HCT116 (cell line): ENCODE measurements at regions not wholly inside any gene's neighbourhood (a gene's known extent, or its start where the extent isn't known, plus 50 kb on each side); places are given as distances from the start of the nearest gene placed in this dataset.

Experiments used
- ATAC-seq: fragments of 200-7000 bp; cut with Tn5 transposase; 2 replicates; pipeline ENCODE4 v1.9.1; 2020; ENCODE audit warnings: mild to moderate bottlenecking, moderate library complexity
- BruUV-seq: library from RNA; stranded (reverse); fragments of 400-500 nt; replicated peaks from 2 replicates; lab custom pipeline; 2021; lab: Mats Ljungman, UMichigan
- CTCF ChIA-PET: fragments of 300-600 bp; sonication (Branson Sonifier 250); formaldehyde crosslinking; loops from one replicate; lab custom pipeline; 2021; ENCODE audit warnings: antibody characterized with exemption; lab: Charles Lee
- POLR2A ChIA-PET: fragments of 300-600, 350-600 bp; sonication (Branson Sonifier 250); formaldehyde crosslinking; loops from one replicate; lab custom pipeline; 2021; ENCODE audit warnings: antibody characterized with exemption; lab: Charles Lee
- RAD21 ChIA-PET, 2 experiments: fragments of 300-600 bp; sonication (Branson Sonifier 250); formaldehyde crosslinking; loops; one replicate each; lab custom pipeline; 2023; ENCODE audit warnings: low total read pairs in 2 of 2; ENCODE audit not compliant: uncharacterized antibody in 2 of 2, unreplicated experiment in 2 of 2, low non-redundant PET in 1 of 2; lab: Charles Lee
- DNase-seq: peaks from one replicate; pipeline ENCODE4 v3.0.0-alpha.2; 2010; ENCODE audit warnings: low read depth, low spot score
- H2AFZ ChIP-seq: fragments of 200-600 bp; shearing (Covaris generic), sonication (generic); 2 replicates; pipeline ENCODE4 v1.6.1; 2017; ENCODE audit warnings: low read depth, mixed run types, mixed read lengths, antibody characterized with exemption, low read length; ENCODE audit not compliant: poor library complexity, severe bottlenecking
- H3K27ac ChIP-seq: 2 replicates; pipeline ENCODE4 v1.5.1; 2012; ENCODE audit warnings: low read depth, low read length
- H3K27me3 ChIP-seq: fragments of 200-600 bp; sonication (generic); 2 replicates; pipeline ENCODE4 v1.6.1; 2016; ENCODE audit warnings: mixed run types, low read length, mixed read lengths; ENCODE audit not compliant: insufficient read depth
- H3K36me3 ChIP-seq, 2 experiments: fragments of 200-500 bp in 1 of 2; fragments of 200-600 bp in 1 of 2; sonication (Bioruptor generic) in 1 of 2; sonication (generic) in 1 of 2; 2 replicates each; pipeline versions ENCODE4 v1.5.1 to v1.6.1; 2014 to 2016; ENCODE audit warnings: low read length in 2 of 2, inconsistent platforms in 1 of 2, mixed read lengths in 1 of 2, mixed run types in 1 of 2; ENCODE audit not compliant: insufficient read depth in 2 of 2, control insufficient read depth in 1 of 2
- H3K4me1 ChIP-seq, 2 experiments: fragments of 200-600 bp in 1 of 2; sonication (generic) in 1 of 2; 2 replicates each; pipeline versions ENCODE4 v1.5.1 to v1.6.1; 2012 to 2017; ENCODE audit warnings: low read length in 2 of 2, inconsistent platforms in 1 of 2, mild to moderate bottlenecking in 1 of 2, mixed read lengths in 1 of 2, mixed run types in 1 of 2, moderate library complexity in 1 of 2; ENCODE audit not compliant: insufficient read depth in 2 of 2, control insufficient read depth in 1 of 2
- H3K4me2 ChIP-seq: fragments of 200-600 bp; sonication (generic); 2 replicates; pipeline ENCODE4 v1.6.1; 2017; ENCODE audit warnings: mixed run types, low read length, mixed read lengths
- H3K4me3 ChIP-seq, 2 experiments: fragments of 200-600 bp in 1 of 2; sonication (generic) in 1 of 2; replicated peaks in 1 of 2; 2 replicates each; pipeline ENCODE4 v1.5.1; 2011 to 2016; ENCODE audit warnings: low read length in 2 of 2, control low read depth in 1 of 2, low read depth in 1 of 2, mild to moderate bottlenecking in 1 of 2, mixed read lengths in 1 of 2, mixed run types in 1 of 2
- H3K79me2 ChIP-seq: fragments of 200-600 bp; sonication (generic); 2 replicates; pipeline ENCODE4 v1.6.1; 2017; ENCODE audit warnings: mild to moderate bottlenecking, mixed run types, low read length, moderate library complexity, mixed read lengths; ENCODE audit not compliant: insufficient read depth
- H3K9ac ChIP-seq: fragments of 200-600 bp; sonication (generic); 2 replicates; pipeline ENCODE4 v1.6.1; 2016; ENCODE audit warnings: low read length, mixed read lengths
- H3K9me2 ChIP-seq: fragments of 200-600 bp; sonication (generic), shearing (Covaris generic); 2 replicates; pipeline ENCODE4 v1.6.1; 2017; ENCODE audit warnings: mixed run types, mild to moderate bottlenecking, moderate library complexity; ENCODE audit not compliant: insufficient read depth
- H3K9me3 ChIP-seq, 2 experiments: fragments of 200-500 bp in 1 of 2; fragments of 200-600 bp in 1 of 2; sonication (Bioruptor generic) in 1 of 2; sonication (generic) in 1 of 2; 2 replicates each; pipeline ENCODE4 v1.6.1; 2014 to 2017; ENCODE audit warnings: low read length in 2 of 2, mixed read lengths in 2 of 2, inconsistent platforms in 1 of 2, low read depth in 1 of 2, mild to moderate bottlenecking in 1 of 2, mixed run types in 1 of 2, moderate library complexity in 1 of 2; ENCODE audit not compliant: control insufficient read depth in 1 of 2, insufficient read depth in 1 of 2
- H4K20me1 ChIP-seq: fragments of 200-600 bp; sonication (generic), shearing (Covaris generic); 2 replicates; pipeline ENCODE4 v1.6.1; 2017; ENCODE audit warnings: mixed run types, mild to moderate bottlenecking, moderate library complexity; ENCODE audit not compliant: insufficient read depth
- CBX3 ChIP-seq: IDR thresholded peaks from 2 replicates; pipeline ENCODE4 v1.6.1; 2012; ENCODE audit warnings: low read depth
- CEBPB ChIP-seq: IDR thresholded peaks from 2 replicates; pipeline ENCODE4 v1.6.1; 2012; ENCODE audit warnings: low read depth
- EGR1 ChIP-seq: IDR thresholded peaks from 2 replicates; pipeline ENCODE4 v1.6.1; 2012; ENCODE audit warnings: low read depth
- EZH2 ChIP-seq: fragments of 200-600 bp; sonication (generic); IDR thresholded peaks from 2 replicates; pipeline ENCODE4 v1.6.1; 2017; ENCODE audit warnings: antibody characterized with exemption, mixed run types
- EZH2phosphoT487 ChIP-seq: fragments of 200-600 bp; IDR thresholded peaks from 2 replicates; pipeline ENCODE4 v1.6.1; 2018; ENCODE audit warnings: antibody characterized with exemption, borderline replicate concordance
- FOSL1 ChIP-seq: IDR thresholded peaks from 2 replicates; pipeline ENCODE4 v1.6.1; 2012; ENCODE audit warnings: low read depth
- JUND ChIP-seq: IDR thresholded peaks from 2 replicates; pipeline ENCODE4 v1.6.1; 2012
- POLR2A ChIP-seq: IDR thresholded peaks from 2 replicates; pipeline ENCODE4 v1.7.0; 2011; ENCODE audit warnings: borderline replicate concordance; ENCODE audit not compliant: insufficient read depth, insufficient read length; ENCODE audit errors: extremely low read depth
- POLR2AphosphoS5 ChIP-seq: IDR thresholded peaks from 2 replicates; pipeline ENCODE4 v1.6.1; 2011; ENCODE audit warnings: mild to moderate bottlenecking, low read depth, low read length, moderate library complexity
- RAD21 ChIP-seq: IDR thresholded peaks from 2 replicates; pipeline ENCODE4 v1.6.1; 2012; ENCODE audit warnings: low read depth, mild to moderate bottlenecking
- SIN3A ChIP-seq: IDR thresholded peaks from 2 replicates; pipeline ENCODE4 v1.6.1; 2012; ENCODE audit warnings: low read depth
- SP1 ChIP-seq: IDR thresholded peaks from 2 replicates; pipeline ENCODE4 v1.6.1; 2012; ENCODE audit warnings: low read depth
- TCF7L2 ChIP-seq: IDR thresholded peaks from 2 replicates; pipeline ENCODE4 v1.7.0; 2011; ENCODE audit warnings: borderline replicate concordance, inconsistent platforms; ENCODE audit not compliant: insufficient read depth, insufficient read length; ENCODE audit errors: extremely low read depth
- YY1 ChIP-seq: IDR thresholded peaks from 2 replicates; pipeline ENCODE4 v1.6.1; 2011; ENCODE audit warnings: low read length, low read depth, moderate library complexity, mild to moderate bottlenecking; ENCODE audit not compliant: insufficient replicate concordance; ENCODE audit errors: extremely low read depth
- ZFX ChIP-seq: fragments of 450-650 bp; IDR thresholded peaks from 2 replicates; pipeline ENCODE4 v1.6.1; 2017
- ZNF274 ChIP-seq: fragments of 200-500 bp; sonication (Bioruptor generic); IDR thresholded peaks from 2 replicates; pipeline ENCODE4 v1.6.1; 2014; ENCODE audit warnings: mild to moderate bottlenecking, low read depth, low read length, inconsistent platforms
- intact Hi-C: fragments of 100-400 bp; cut with micrococcal nuclease; formaldehyde crosslinking; loops from 2 replicates; pipeline ENCODE4 v1.10.0; 2022
- TF ChIP-seq, protein P1 (sequence below): IDR thresholded peaks from 2 replicates; pipeline ENCODE4 v1.6.1; 2012
- TF ChIP-seq, protein P2 (sequence below): IDR thresholded peaks from 2 replicates; pipeline ENCODE4 v1.6.1; 2012
- TF ChIP-seq, protein P3 (sequence below): IDR thresholded peaks from 2 replicates; pipeline ENCODE4 v1.6.1; 2012; ENCODE audit warnings: low read depth

DNA sequence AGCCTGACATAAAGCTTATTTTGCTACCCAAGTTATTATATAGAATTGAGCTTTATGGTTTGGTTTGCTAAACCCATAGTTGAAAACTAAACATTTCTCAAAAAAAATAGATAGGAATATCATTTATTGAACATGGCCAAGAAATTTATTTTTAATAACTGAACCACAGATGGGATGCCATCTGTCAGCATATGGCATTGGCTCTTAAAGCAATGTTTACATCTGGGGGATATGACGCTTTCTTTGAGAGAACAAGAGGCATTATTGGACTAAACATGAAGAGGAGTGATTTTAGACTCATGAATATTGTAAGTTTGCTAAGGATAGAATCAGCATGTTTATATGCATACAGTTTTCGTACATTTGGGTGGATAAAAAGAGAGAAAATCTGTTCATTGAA, 132.6 kb upstream of the SLIT2 start:
- TF ChIP-seq SP1 (no peak), CBX3 (no peak), TCF7L2 (no peak), JUND (no peak), SIN3A (no peak), ZFX (no peak), POLR2AphosphoS5 (no peak), EZH2 (no peak), FOSL1 (no peak), ZNF274 (no peak), EGR1 (no peak), CEBPB (no peak)
- TF ChIP-seq, protein P1, sequence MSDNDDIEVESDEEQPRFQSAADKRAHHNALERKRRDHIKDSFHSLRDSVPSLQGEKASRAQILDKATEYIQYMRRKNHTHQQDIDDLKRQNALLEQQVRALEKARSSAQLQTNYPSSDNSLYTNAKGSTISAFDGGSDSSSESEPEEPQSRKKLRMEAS, result no peak
- TF ChIP-seq, all 23 proteins: peak for 0
- Histone ChIP-seq H3K27ac (no peak overlapping the region), H3K9ac (no peak overlapping the region), H3K9me2 (no peaks in the 10 kb centered on the region), H2AFZ (no peak overlapping the region), H3K9me3 (no peaks in the 10 kb centered on the region), H3K4me2 (no peak overlapping the region), H4K20me1 (no peaks in the 10 kb centered on the region), H3K4me1 (no peaks in the 10 kb centered on the region), H3K4me3 (no peak overlapping the region), H3K79me2 (no peaks in the 10 kb centered on the region), H3K36me3 (no peaks in the 10 kb centered on the region), H3K27me3 (no peaks in the 10 kb centered on the region)
- ChIA-PET CTCF (no interaction called here), POLR2A (no interaction called here), RAD21 (no interaction called here)
- intact Hi-C loops, result no loop called here
- DNase-seq (no peak), ATAC-seq (no peak)
- no TSS peak for BruUV-seq

DNA sequence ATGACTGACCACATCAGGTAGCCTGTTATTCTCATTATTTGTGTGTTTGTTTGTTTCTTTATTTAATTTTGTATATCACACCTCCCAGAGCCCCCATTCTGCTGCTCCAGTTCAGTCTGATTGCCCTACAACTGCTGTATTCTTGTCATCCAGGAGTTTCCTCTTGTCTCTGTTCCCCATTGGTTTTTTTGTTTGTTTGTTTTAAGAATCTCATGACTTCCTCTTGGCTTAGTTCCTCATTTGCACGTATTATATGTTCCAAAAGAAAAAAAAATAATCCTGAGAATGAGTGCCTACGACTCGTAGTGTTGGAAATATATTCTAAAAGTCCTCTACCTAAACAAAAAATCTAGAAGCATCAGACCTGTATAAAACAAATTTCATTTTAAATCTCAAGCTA, 142.3 kb upstream of the SLIT2 start:
- ChIA-PET CTCF (no interaction called here), POLR2A (no interaction called here), RAD21 (no interaction called here)
- Histone ChIP-seq H4K20me1 (no peaks in the 10 kb centered on the region), H3K4me2 (no peak overlapping the region), H3K9me3 (no peaks in the 10 kb centered on the region), H3K4me1 (no peaks in the 10 kb centered on the region), H3K4me3 (no peak overlapping the region), H3K9ac (no peak overlapping the region), H3K27ac (no peak overlapping the region), H3K36me3 (no peaks in the 10 kb centered on the region), H3K79me2 (no peaks in the 10 kb centered on the region), H3K9me2 (no peaks in the 10 kb centered on the region), H3K27me3 (no peaks in the 10 kb centered on the region), H2AFZ (no peak overlapping the region)
- BruUV-seq, result no TSS peak
- intact Hi-C loops, result no loop called here
- ATAC-seq (no peak), DNase-seq (no peak)
- TF ChIP-seq POLR2A (no peak), EZH2 (no peak), CBX3 (no peak), EZH2phosphoT487 (no peak), JUND (no peak), RAD21 (no peak), EGR1 (no peak), YY1 (no peak)
- TF ChIP-seq, protein P2, sequence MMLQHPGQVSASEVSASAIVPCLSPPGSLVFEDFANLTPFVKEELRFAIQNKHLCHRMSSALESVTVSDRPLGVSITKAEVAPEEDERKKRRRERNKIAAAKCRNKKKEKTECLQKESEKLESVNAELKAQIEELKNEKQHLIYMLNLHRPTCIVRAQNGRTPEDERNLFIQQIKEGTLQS, result no peak
- TF ChIP-seq, protein P3, sequence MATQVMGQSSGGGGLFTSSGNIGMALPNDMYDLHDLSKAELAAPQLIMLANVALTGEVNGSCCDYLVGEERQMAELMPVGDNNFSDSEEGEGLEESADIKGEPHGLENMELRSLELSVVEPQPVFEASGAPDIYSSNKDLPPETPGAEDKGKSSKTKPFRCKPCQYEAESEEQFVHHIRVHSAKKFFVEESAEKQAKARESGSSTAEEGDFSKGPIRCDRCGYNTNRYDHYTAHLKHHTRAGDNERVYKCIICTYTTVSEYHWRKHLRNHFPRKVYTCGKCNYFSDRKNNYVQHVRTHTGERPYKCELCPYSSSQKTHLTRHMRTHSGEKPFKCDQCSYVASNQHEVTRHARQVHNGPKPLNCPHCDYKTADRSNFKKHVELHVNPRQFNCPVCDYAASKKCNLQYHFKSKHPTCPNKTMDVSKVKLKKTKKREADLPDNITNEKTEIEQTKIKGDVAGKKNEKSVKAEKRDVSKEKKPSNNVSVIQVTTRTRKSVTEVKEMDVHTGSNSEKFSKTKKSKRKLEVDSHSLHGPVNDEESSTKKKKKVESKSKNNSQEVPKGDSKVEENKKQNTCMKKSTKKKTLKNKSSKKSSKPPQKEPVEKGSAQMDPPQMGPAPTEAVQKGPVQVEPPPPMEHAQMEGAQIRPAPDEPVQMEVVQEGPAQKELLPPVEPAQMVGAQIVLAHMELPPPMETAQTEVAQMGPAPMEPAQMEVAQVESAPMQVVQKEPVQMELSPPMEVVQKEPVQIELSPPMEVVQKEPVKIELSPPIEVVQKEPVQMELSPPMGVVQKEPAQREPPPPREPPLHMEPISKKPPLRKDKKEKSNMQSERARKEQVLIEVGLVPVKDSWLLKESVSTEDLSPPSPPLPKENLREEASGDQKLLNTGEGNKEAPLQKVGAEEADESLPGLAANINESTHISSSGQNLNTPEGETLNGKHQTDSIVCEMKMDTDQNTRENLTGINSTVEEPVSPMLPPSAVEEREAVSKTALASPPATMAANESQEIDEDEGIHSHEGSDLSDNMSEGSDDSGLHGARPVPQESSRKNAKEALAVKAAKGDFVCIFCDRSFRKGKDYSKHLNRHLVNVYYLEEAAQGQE, result no peak
